Activated effector memory CD4-positive, alpha-beta T cell treated with Interleukin-2 at 50 U/mL for 16 hours (primary cell): ENCODE measurements at regions not wholly inside any gene's neighbourhood (a gene's known extent, or its start where the extent isn't known, plus 50 kb on each side); places are given as distances from the start of the nearest gene placed in this dataset.

Experiments used
- DNase-seq: peaks from one replicate; pipeline ENCODE4 v3.0.0-alpha.2; 2020

GRCh38 chrX:2607113-2607512 is 84.0 kb upstream of the CD99 start:
- DNase-seq, result no peak

DNA sequence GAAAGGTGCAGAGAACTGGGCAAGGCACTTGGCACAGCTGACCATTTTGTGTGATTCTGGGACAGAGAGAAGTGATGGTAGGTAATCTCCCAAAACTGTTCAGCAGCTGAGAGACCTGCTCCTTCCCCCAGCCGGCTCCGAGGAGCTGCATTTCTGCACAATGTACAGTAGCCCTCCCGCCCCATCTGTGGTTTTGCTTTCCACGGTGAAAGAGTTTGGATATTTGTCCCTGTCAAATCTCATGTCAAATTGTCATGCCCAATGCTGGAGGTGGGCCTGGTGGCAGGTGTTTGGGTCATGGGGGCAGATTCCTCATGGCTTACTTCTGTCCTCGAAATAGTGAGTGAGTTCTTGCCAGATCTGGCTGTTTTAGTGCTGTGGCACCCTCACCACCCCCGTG is 90.5 kb upstream of the CD99 start:
- no peak for DNase-seq

- no peak for DNase-seq
Measured at GRCh38 chrX:2596555-2597255, 94.4 kb upstream of the CD99 start.

DNA sequence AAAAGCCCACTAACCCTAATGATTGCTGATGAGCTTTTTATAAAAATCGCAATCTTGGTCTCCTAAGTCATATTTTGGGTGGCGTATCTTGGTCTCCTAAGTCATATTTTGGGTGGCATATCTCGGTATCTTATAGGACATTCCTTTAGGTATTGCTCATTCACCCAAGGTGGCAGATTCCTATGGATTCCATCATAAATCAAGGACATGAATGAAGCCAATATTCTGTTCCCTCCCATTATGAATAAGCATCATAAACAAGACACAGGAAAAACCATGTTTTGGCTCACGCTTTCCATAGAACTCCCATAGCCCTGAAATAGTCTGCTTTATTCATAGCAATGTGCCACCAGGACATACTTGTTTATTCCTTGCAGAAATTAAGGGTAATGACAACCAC is 95.0 kb upstream of the CD99 start:
- DNase-seq, result no peak

DNA sequence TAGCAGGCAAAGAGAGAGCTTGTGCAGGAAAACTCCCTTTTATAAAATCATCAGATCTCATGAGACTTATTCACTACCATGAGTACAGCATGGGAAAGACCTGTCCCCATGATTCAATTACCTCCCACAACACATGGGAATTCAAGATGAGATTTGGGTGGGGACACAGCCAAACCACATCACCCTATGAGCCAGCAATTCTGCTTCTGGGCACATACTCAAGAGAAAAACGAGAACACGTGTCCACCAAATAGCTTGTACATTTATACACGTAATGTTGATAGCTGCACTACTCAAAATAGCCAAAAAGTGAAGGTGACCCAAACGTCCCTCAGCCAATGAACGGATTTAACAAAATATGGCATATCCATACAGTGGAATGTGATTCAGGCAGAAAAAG is 94.5 kb upstream of the DHRSX start:
- DNase-seq, result no peak

GRCh38 chrX:2594491-2594890 is 93.7 kb upstream of the DHRSX start:
- no peak for DNase-seq

DNA sequence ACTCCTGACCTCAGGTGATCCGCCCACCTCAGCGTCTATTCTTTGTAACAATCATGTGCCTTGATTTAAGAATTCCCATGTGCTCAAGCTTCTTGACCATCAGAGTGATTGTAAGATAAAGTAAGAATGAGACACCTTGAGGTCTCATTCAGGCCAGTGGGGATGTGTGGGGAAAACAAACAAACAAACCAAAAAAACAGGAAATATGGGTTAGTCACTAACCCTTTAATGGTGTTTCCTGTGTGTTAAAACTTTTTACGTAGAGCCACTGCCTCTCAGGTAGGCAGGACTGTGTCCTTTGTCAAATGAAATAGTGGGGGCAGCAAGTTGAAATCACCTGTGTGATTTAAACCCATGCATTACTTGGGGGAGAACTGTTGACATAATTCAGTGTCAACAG is 91.5 kb upstream of the DHRSX start:
- no peak for DNase-seq

DNA sequence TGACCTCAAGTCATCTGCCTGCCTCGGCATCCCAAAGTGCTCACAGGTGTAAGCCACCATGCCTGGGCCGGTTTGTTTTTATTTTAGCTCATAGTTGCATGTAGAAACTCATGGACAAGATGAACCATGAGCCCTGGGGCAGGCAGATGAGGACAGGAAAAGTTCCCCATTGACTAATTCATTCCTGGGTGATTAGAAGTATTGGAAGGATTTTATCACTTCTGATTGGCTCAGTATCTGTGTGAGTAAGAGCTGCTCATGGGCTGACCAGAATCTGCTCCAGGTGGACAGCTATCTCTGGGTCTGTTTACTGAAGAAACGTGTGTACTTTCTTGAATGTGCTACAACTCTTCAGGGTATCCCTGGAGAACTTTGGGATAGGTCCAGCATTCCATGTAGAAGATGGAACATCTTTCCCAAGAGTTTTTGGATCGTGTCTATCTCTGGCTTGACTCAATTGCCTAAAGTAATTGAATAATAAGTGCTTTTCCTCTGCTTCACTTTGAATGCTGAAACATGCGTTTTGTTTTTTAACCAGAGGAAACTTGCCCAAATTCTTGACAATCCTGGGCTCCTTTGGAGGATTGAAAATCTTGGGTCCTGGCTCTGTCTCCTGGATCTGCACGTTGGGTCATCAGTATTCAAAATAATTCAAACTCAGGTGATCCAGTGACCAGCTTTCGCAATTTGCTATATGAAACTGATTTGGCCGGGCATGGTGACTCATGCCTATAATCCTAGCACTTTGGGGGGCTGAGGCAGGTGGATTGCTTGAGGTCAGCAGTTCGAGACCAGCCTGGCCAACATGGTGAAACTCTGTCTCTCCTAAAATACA is 88.6 kb upstream of the DHRSX start:
- no peak for DNase-seq

DNA sequence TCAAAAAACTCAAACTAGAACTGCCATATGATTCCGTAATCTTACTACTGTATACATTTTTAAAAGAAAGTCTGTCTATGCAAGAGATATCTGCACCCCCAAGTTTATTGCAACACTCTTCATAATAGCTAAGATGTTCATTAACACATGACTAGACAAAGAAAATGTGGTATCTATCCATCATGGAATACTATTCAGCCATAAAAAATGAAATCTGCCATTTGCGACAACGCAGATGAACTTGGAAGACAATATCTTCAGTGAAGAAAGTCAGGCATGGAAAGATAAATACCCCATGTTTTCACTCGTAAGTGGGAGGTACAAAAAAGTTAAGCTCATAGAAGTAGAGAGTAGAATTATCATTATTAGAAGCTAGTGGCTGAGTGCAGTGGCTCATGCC is 87.3 kb upstream of the DHRSX start:
- no peak for DNase-seq

DNA sequence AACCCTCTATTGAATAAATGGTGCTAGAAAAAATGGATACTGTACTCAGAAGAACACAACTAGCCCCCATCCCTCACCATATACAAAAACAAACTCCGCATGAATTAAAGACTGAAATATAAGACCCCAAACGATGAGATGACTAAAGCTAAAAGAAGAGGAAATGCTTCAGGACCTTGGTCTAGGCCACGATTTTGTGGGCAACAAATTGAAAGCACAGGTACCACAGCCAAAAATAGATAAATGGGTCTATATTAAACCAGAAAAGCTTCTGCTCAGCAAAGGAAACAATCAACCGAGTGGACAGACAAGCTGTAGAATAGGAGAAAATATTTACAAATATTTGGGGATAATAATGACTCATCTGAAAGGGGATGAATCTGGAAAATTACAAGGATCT is 86.4 kb upstream of the DHRSX start:
- DNase-seq, result no peak

DNA sequence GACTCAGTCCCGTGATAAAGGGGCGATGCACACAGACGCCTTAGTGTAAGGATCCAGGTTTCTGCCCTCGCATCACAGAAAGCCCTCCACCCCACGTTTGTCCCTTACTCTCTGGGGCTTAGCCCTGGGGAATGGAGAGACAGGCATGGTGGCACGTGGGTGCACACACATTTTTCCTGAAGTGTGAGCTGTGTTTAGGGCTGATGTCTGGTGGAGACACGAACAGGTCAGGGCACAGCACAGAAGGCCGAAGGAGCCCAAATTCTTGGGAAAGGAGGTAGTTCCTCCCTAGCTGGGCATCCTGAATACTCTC is 84.3 kb upstream of the DHRSX start:
- DNase-seq, result no peak

DNA sequence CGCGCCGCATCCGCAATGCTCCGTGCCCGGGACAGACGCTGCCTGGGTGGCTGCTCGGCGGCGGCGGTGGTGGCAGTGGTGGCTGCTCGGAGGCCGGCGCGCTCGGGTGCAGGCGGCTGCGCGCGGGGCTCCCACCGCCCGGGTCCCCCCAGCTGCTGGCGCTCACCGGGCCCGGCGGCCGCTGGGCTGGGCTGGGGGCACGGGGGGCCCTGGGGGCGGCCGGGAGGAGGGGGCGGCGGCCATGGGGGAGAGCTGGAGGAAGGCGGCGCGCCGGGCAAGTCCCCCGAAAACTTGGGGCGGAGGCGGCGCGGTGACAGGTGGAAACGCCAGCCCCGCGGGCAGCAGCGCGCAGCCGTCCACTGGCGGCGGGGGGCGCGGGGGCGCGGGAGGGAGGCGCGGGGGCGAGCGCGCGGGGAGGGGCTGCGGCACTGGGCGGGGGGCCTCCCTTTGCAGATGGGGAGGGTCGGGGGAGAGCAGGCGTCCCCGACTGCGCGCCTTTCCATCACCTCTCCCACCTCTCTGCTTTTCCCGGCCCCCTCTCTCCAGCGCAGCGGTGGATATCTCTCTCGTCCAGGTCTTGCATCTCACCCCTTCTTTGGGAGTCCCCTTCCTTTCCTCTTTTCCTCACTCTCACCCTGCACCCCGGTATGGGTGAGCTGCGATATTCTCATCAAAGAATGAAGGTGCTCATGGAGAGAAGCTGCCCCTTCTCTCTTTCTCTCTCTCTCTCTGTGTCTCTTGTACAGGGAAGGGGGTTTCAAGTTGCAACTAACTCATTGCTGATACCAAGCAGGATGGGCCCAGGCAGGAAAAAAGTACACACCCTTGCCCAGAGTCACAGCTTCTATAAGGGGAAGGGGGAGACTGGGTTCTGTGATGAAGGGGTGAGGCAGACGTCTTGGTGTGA is 83.7 kb upstream of the DHRSX start:
- no peak for DNase-seq

DNA sequence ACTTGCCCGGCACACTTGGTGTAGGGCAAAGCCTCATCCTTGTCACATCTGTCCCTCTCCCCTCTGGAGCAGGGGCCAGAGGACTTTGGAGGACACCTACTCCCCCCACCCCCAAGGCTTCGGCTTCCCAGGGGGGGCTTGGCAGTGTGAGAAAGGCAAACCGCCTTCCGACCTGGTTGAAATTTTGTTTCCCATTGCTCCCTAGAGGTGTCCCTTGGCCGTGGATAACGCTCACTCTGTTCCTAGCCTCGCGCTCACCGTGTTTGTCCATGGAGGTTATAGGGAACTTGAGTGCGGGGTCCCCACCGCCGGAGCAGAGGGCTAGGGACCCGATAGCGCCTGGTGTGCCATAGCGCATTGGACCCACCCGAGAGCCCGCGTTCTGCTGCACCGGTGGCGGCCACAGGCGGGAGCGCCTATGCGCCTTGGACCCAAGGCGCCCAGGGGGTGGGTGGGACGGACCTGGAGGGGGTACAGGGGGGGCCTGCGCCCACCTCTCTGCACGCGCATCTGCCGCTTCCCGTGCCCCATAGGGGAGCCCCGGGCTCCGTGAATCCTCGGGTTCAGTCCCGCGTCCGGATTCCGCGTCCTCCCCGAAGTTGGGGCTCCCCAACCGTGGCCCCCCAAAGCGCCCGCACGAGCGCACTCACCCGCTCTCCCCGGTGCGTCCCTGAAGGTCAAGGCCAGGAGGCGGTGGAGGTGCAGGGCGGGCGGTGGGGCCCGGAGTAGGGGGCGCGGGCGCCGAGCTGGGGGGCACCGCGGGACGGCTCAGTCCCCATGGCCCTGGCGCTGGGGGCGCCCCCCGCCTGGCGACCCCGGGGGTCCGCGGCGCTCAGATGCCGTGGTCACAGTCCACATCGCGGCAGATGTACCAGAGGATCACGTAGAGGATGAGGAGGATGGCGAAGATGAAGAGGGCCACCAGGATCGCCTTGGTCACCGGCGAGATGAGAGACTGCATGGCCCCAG is 82.7 kb upstream of the DHRSX start:
- no peak for DNase-seq

DNA sequence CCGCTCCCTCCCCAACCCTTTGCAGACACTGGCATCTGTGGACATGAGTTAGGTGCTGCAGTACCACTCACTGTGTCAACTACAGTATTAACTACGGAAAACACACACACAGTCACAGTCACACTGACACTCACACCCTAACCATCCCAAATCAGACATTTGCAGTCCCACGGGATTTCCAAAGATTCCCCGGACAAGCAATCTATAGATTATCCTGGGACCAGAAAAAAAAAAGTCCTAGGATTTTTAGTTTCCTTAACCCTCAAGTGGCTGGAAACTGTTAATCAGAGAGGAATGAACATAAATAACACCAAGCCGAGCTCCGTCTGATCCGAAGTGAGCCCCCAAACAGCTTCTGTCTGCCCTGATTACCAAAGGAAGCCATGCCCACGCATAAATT is 81.9 kb upstream of the DHRSX start:
- no peak for DNase-seq

DNA sequence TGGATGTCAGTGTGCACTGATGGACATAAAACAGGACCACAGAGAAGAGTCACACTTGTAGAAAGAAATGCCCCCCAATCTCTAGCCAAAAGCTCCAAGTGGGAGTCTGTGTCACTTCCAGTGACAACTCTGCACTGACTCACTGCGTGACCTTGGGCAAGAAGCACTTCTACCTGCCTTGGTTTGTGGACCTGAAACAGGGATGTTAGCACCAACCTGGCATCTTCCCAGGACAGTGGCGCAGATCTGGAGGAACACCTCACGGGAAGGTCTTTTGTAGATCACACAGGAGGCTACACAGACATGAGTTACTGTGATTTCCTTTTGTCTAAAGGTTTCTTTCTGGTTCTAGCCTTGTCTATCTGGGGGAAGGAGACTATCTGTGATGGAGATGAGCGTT is 80.5 kb upstream of the DHRSX start:
- no peak for DNase-seq

GRCh38 chrX:2578864-2579263 is 78.1 kb upstream of the DHRSX start:
- DNase-seq, result no peak

- DNase-seq, result no peak
Measured at GRCh38 chrX:2577844-2578466, 77.2 kb upstream of the DHRSX start.

DNA sequence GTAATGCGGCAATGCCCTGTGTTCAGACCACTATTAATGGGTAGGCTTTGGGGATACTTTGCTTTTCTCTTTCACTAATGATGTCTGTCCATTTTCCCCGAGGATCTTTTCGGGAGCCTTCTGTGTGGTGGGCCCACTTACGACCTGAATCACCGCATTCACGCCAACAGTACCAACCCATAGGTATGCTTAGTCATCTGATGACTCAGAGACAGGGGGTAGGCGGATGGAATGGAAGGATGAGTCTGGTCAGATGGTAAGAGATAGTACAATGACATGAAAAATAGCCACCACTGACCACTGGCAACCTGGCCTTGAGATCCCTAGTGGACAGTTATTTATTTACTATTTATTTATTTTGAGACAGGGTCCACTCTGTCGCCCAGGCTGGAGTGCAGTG is 76.0 kb upstream of the DHRSX start:
- DNase-seq, result no peak

- DNase-seq, result no peak
Measured at GRCh38 chrX:2574271-2574670, 73.5 kb upstream of the DHRSX start.

- DNase-seq, result no peak
Measured at GRCh38 chrX:2572740-2573139, 72.0 kb upstream of the DHRSX start.

GRCh38 chrX:2568125-2568524 is 67.3 kb upstream of the DHRSX start:
- DNase-seq, result no peak

- DNase-seq, result no peak
Measured at GRCh38 chrX:2566055-2566454, 65.3 kb upstream of the DHRSX start.
